Endothelial cell of umbilical vein (primary cell): ENCODE measurements at regions not wholly inside any gene's neighbourhood (a gene's known extent, or its start where the extent isn't known, plus 50 kb on each side); places are given as distances from the start of the nearest gene placed in this dataset.

ENCODE experiments used
- BruUV-seq: library from RNA; stranded (reverse); fragments of 400-500 nt; replicated peaks from 2 replicates; lab custom pipeline; 2021; lab: Mats Ljungman, UMichigan
- CTCF ChIA-PET: fragments of 300-600, 350-600 bp; sonication (Branson Sonifier 250); formaldehyde crosslinking; loops from one replicate; lab custom pipeline; 2021; ENCODE audit warnings: antibody characterized with exemption, inconsistent platforms; lab: Charles Lee
- POLR2A ChIA-PET: fragments of 300-600, 350-600 bp; sonication (Branson Sonifier 250); formaldehyde crosslinking; loops from one replicate; lab custom pipeline; 2021; ENCODE audit warnings: antibody characterized with exemption, inconsistent platforms; lab: Charles Lee
- DNase-seq: peaks from one replicate; pipeline ENCODE4 v3.0.0-alpha.2; 2011; ENCODE audit warnings: low read depth, low spot score
- FAIRE-seq: peaks from 2 replicates; lab custom pipeline; 2011; peaks lifted over from hg19 to GRCh38; lab: Jason Lieb, UNC
- H2AFZ ChIP-seq: 2 replicates; pipeline ENCODE4 v1.6.0; 2012; ENCODE audit warnings: low read depth, low read length, control low read depth, inconsistent platforms
- H3K27ac ChIP-seq: 2 replicates; pipeline ENCODE4 v1.5.1; 2011; ENCODE audit warnings: low read depth, mild to moderate bottlenecking, control low read depth, low read length, moderate library complexity; ENCODE audit not compliant: insufficient read depth
- H3K27me3 ChIP-seq, 2 experiments: 2 replicates each; pipeline versions ENCODE4 v1.6.0 to v1.6.1; 2011; ENCODE audit warnings: low read length in 2 of 2, mixed read lengths in 1 of 2; ENCODE audit not compliant: control insufficient read depth in 2 of 2, insufficient read depth in 2 of 2
- H3K36me3 ChIP-seq, 2 experiments: 2 replicates in 1 of 2; 3 replicates in 1 of 2; pipeline ENCODE4 v1.5.1; 2011; ENCODE audit warnings: low read length in 2 of 2, mild to moderate bottlenecking in 1 of 2, moderate library complexity in 1 of 2; ENCODE audit not compliant: control insufficient read depth in 2 of 2, insufficient read depth in 2 of 2; ENCODE audit errors: extremely low read depth in 1 of 2
- H3K4me1 ChIP-seq: 3 replicates; pipeline ENCODE4 v1.5.1; 2011; ENCODE audit warnings: mild to moderate bottlenecking, low read length; ENCODE audit not compliant: control insufficient read depth, insufficient read depth; ENCODE audit errors: extremely low read depth
- H3K4me2 ChIP-seq: 2 replicates; pipeline ENCODE4 v1.6.1; 2011; ENCODE audit warnings: low read length, control low read depth, mixed read lengths; ENCODE audit not compliant: insufficient read depth
- H3K4me3 ChIP-seq, 3 experiments: fragments of 200-600 bp in 1 of 3; sonication (generic), shearing (Covaris generic) in 1 of 3; replicated peaks in 1 of 3; 2 replicates each; pipeline ENCODE4 v1.5.1; 2011 to 2016; ENCODE audit warnings: control low read depth in 3 of 3, low read length in 3 of 3, mild to moderate bottlenecking in 2 of 3, inconsistent platforms in 1 of 3, low read depth in 1 of 3, moderate library complexity in 1 of 3; ENCODE audit not compliant: insufficient read depth in 1 of 3
- H3K79me2 ChIP-seq: 2 replicates; pipeline ENCODE4 v1.6.0; 2012; ENCODE audit warnings: low read length, inconsistent platforms; ENCODE audit not compliant: control insufficient read depth, insufficient read depth
- H3K9ac ChIP-seq: replicated peaks from 2 replicates; pipeline ENCODE3; 2011; ENCODE audit warnings: low read length, control low read depth; ENCODE audit not compliant: insufficient read depth; ENCODE audit errors: extremely low read depth
- H3K9me1 ChIP-seq: replicated peaks from 3 replicates; pipeline ENCODE4 v1.6.0; 2011; ENCODE audit warnings: mild to moderate bottlenecking, low read length; ENCODE audit not compliant: control insufficient read depth, insufficient read depth; ENCODE audit errors: extremely low read depth
- H3K9me3 ChIP-seq: replicated peaks from 2 replicates; pipeline ENCODE4 v1.5.1; 2012; ENCODE audit warnings: low read length, inconsistent platforms; ENCODE audit not compliant: control insufficient read depth, insufficient read depth
- H4K20me1 ChIP-seq: replicated peaks from 2 replicates; pipeline ENCODE3; 2011; ENCODE audit warnings: mild to moderate bottlenecking, low read length; ENCODE audit not compliant: control insufficient read depth, insufficient read depth; ENCODE audit errors: extremely low read depth
- CTCF ChIP-seq, 2 donors: IDR thresholded peaks; 1 replicate in 1 of 2; 2 replicates in 1 of 2; pipeline ENCODE4 v1.5.1; 2011; ENCODE audit warnings: low read length in 2 of 2, mild to moderate bottlenecking in 2 of 2, moderate library complexity in 2 of 2, control low read depth in 1 of 2, inconsistent platforms in 1 of 2, low read depth in 1 of 2; ENCODE audit not compliant: insufficient read depth in 1 of 2; ENCODE audit errors: extremely low read depth in 1 of 2
- EZH2 ChIP-seq: IDR thresholded peaks from 2 replicates; pipeline ENCODE4 v1.6.1; 2012; ENCODE audit warnings: borderline replicate concordance, low read depth, mild to moderate bottlenecking, moderate library complexity, low read length, inconsistent platforms; ENCODE audit not compliant: severe bottlenecking
- FOS ChIP-seq: IDR thresholded peaks from 2 replicates; pipeline ENCODE4 v1.6.1; 2011; ENCODE audit warnings: mild to moderate bottlenecking, low read length, moderate library complexity, borderline replicate concordance; ENCODE audit not compliant: insufficient read depth
- GATA2 ChIP-seq: IDR thresholded peaks from 2 replicates; pipeline ENCODE4 v1.7.0; 2011; ENCODE audit warnings: low read depth, mild to moderate bottlenecking, moderate library complexity, mixed read lengths, low read length; ENCODE audit not compliant: insufficient read length, insufficient read depth
- JUN ChIP-seq: IDR thresholded peaks from 2 replicates; pipeline ENCODE4 v1.6.1; 2011; ENCODE audit warnings: borderline replicate concordance, low read depth; ENCODE audit not compliant: insufficient read length, insufficient read depth
- MAX ChIP-seq: IDR thresholded peaks from 2 replicates; pipeline ENCODE4 v1.6.1; 2011; ENCODE audit not compliant: insufficient read depth, insufficient read length
- MYC ChIP-seq: IDR thresholded peaks from one replicate; pipeline ENCODE4 v1.6.1; 2011; ENCODE audit warnings: mild to moderate bottlenecking, low read depth, low read length
- POLR2A ChIP-seq: IDR thresholded peaks from 2 replicates; pipeline ENCODE4 v1.6.1; 2012; ENCODE audit warnings: low read depth, mild to moderate bottlenecking, control low read depth, low read length
- POLR2AphosphoS5 ChIP-seq: IDR thresholded peaks from 2 replicates; pipeline ENCODE4 v1.6.1; 2012; ENCODE audit warnings: low read depth, mild to moderate bottlenecking, control low read depth, low read length, moderate library complexity; ENCODE audit not compliant: insufficient read depth
- dilution Hi-C: fragments of 300-500 bp; cut with MboI; formaldehyde crosslinking; loops from one replicate; pipeline ENCODE4 v1.15.0; 2019; ENCODE audit warnings: low sequenced_read_pairs; ENCODE audit not compliant: extremely low pct_ligation_motif_present
- intact Hi-C: fragments of 100-400 bp; cut with micrococcal nuclease; formaldehyde crosslinking; loops from one replicate; pipeline ENCODE4 v1.10.0; 2022

GRCh38 chr9:118318770-118319431 lies 614.7 kb downstream of the TLR4 start:
- Histone ChIP-seq H3K9me1 (no peaks in the 10 kb centered on the region), H3K9me3 (no peaks in the 10 kb centered on the region), H3K36me3 (no peaks in the 10 kb centered on the region), H3K27ac (no peak overlapping the region), H4K20me1 (no peaks in the 10 kb centered on the region), H3K4me3 (no peak overlapping the region), H3K4me1 (no peaks in the 10 kb centered on the region), H3K79me2 (no peaks in the 10 kb centered on the region), H3K9ac (no peak overlapping the region), H2AFZ (no peak overlapping the region), H3K4me2 (no peak overlapping the region), H3K27me3 (no peaks in the 10 kb centered on the region)
- TF ChIP-seq JUN (no peak), POLR2AphosphoS5 (no peak), POLR2A (no peak), MYC (no peak), FOS (no peak), GATA2 (no peak), CTCF (IDR thresholded peaks at IDR 0.05; ENCODE audit: extremely low read depth in 1 of 2, insufficient read depth in 1 of 2, low read depth in 1 of 2, low read length in 2 of 2) (no peak), EZH2 (no peak), MAX (no peak)
- FAIRE-seq (no peak), DNase-seq (no peak)
- no TSS peak for BruUV-seq
- intact Hi-C loops: no loop called here
- ChIA-PET POLR2A (no interaction called here), CTCF (no interaction called here)
- dilution Hi-C loops: no loop called here
